HCT116 (cell line): ENCODE measurements at regions not wholly inside any gene's neighbourhood (a gene's known extent, or its start where the extent isn't known, plus 50 kb on each side); places are given as distances from the start of the nearest gene placed in this dataset.

Experiments used
- ATAC-seq: fragments of 200-7000 bp; cut with Tn5 transposase; 2 replicates; pipeline ENCODE4 v1.9.1; 2020; ENCODE audit warnings: mild to moderate bottlenecking, moderate library complexity
- BruUV-seq: library from RNA; stranded (reverse); fragments of 400-500 nt; replicated peaks from 2 replicates; lab custom pipeline; 2021; lab: Mats Ljungman, UMichigan
- CTCF ChIA-PET: fragments of 300-600 bp; sonication (Branson Sonifier 250); formaldehyde crosslinking; loops from one replicate; lab custom pipeline; 2021; ENCODE audit warnings: antibody characterized with exemption; lab: Charles Lee
- POLR2A ChIA-PET: fragments of 300-600, 350-600 bp; sonication (Branson Sonifier 250); formaldehyde crosslinking; loops from one replicate; lab custom pipeline; 2021; ENCODE audit warnings: antibody characterized with exemption; lab: Charles Lee
- RAD21 ChIA-PET, 2 experiments: fragments of 300-600 bp; sonication (Branson Sonifier 250); formaldehyde crosslinking; loops; one replicate each; lab custom pipeline; 2023; ENCODE audit warnings: low total read pairs in 2 of 2; ENCODE audit not compliant: uncharacterized antibody in 2 of 2, unreplicated experiment in 2 of 2, low non-redundant PET in 1 of 2; lab: Charles Lee
- DNase-seq: peaks from one replicate; pipeline ENCODE4 v3.0.0-alpha.2; 2010; ENCODE audit warnings: low read depth, low spot score
- H2AFZ ChIP-seq: fragments of 200-600 bp; shearing (Covaris generic), sonication (generic); 2 replicates; pipeline ENCODE4 v1.6.1; 2017; ENCODE audit warnings: low read depth, mixed run types, mixed read lengths, antibody characterized with exemption, low read length; ENCODE audit not compliant: poor library complexity, severe bottlenecking
- H3K27ac ChIP-seq: 2 replicates; pipeline ENCODE4 v1.5.1; 2012; ENCODE audit warnings: low read depth, low read length
- H3K27me3 ChIP-seq: fragments of 200-600 bp; sonication (generic); 2 replicates; pipeline ENCODE4 v1.6.1; 2016; ENCODE audit warnings: mixed run types, low read length, mixed read lengths; ENCODE audit not compliant: insufficient read depth
- H3K36me3 ChIP-seq, 2 experiments: fragments of 200-500 bp in 1 of 2; fragments of 200-600 bp in 1 of 2; sonication (Bioruptor generic) in 1 of 2; sonication (generic) in 1 of 2; 2 replicates each; pipeline versions ENCODE4 v1.5.1 to v1.6.1; 2014 to 2016; ENCODE audit warnings: low read length in 2 of 2, inconsistent platforms in 1 of 2, mixed read lengths in 1 of 2, mixed run types in 1 of 2; ENCODE audit not compliant: insufficient read depth in 2 of 2, control insufficient read depth in 1 of 2
- H3K4me1 ChIP-seq, 2 experiments: fragments of 200-600 bp in 1 of 2; sonication (generic) in 1 of 2; 2 replicates each; pipeline versions ENCODE4 v1.5.1 to v1.6.1; 2012 to 2017; ENCODE audit warnings: low read length in 2 of 2, inconsistent platforms in 1 of 2, mild to moderate bottlenecking in 1 of 2, mixed read lengths in 1 of 2, mixed run types in 1 of 2, moderate library complexity in 1 of 2; ENCODE audit not compliant: insufficient read depth in 2 of 2, control insufficient read depth in 1 of 2
- H3K4me2 ChIP-seq: fragments of 200-600 bp; sonication (generic); 2 replicates; pipeline ENCODE4 v1.6.1; 2017; ENCODE audit warnings: mixed run types, low read length, mixed read lengths
- H3K4me3 ChIP-seq, 2 experiments: fragments of 200-600 bp in 1 of 2; sonication (generic) in 1 of 2; replicated peaks in 1 of 2; 2 replicates each; pipeline ENCODE4 v1.5.1; 2011 to 2016; ENCODE audit warnings: low read length in 2 of 2, control low read depth in 1 of 2, low read depth in 1 of 2, mild to moderate bottlenecking in 1 of 2, mixed read lengths in 1 of 2, mixed run types in 1 of 2
- H3K79me2 ChIP-seq: fragments of 200-600 bp; sonication (generic); 2 replicates; pipeline ENCODE4 v1.6.1; 2017; ENCODE audit warnings: mild to moderate bottlenecking, mixed run types, low read length, moderate library complexity, mixed read lengths; ENCODE audit not compliant: insufficient read depth
- H3K9ac ChIP-seq: fragments of 200-600 bp; sonication (generic); 2 replicates; pipeline ENCODE4 v1.6.1; 2016; ENCODE audit warnings: low read length, mixed read lengths
- H3K9me2 ChIP-seq: fragments of 200-600 bp; sonication (generic), shearing (Covaris generic); 2 replicates; pipeline ENCODE4 v1.6.1; 2017; ENCODE audit warnings: mixed run types, mild to moderate bottlenecking, moderate library complexity; ENCODE audit not compliant: insufficient read depth
- H3K9me3 ChIP-seq, 2 experiments: fragments of 200-500 bp in 1 of 2; fragments of 200-600 bp in 1 of 2; sonication (Bioruptor generic) in 1 of 2; sonication (generic) in 1 of 2; 2 replicates each; pipeline ENCODE4 v1.6.1; 2014 to 2017; ENCODE audit warnings: low read length in 2 of 2, mixed read lengths in 2 of 2, inconsistent platforms in 1 of 2, low read depth in 1 of 2, mild to moderate bottlenecking in 1 of 2, mixed run types in 1 of 2, moderate library complexity in 1 of 2; ENCODE audit not compliant: control insufficient read depth in 1 of 2, insufficient read depth in 1 of 2
- H4K20me1 ChIP-seq: fragments of 200-600 bp; sonication (generic), shearing (Covaris generic); 2 replicates; pipeline ENCODE4 v1.6.1; 2017; ENCODE audit warnings: mixed run types, mild to moderate bottlenecking, moderate library complexity; ENCODE audit not compliant: insufficient read depth
- ATF3 ChIP-seq: IDR thresholded peaks from 2 replicates; pipeline ENCODE4 v1.6.1; 2012
- CBX3 ChIP-seq: IDR thresholded peaks from 2 replicates; pipeline ENCODE4 v1.6.1; 2012; ENCODE audit warnings: low read depth
- CEBPB ChIP-seq: IDR thresholded peaks from 2 replicates; pipeline ENCODE4 v1.6.1; 2012; ENCODE audit warnings: low read depth
- ELF1 ChIP-seq: IDR thresholded peaks from 2 replicates; pipeline ENCODE4 v1.6.1; 2012; ENCODE audit warnings: low read depth, borderline replicate concordance
- EZH2 ChIP-seq: fragments of 200-600 bp; sonication (generic); IDR thresholded peaks from 2 replicates; pipeline ENCODE4 v1.6.1; 2017; ENCODE audit warnings: antibody characterized with exemption, mixed run types
- FOSL1 ChIP-seq: IDR thresholded peaks from 2 replicates; pipeline ENCODE4 v1.6.1; 2012; ENCODE audit warnings: low read depth
- JUND ChIP-seq: IDR thresholded peaks from 2 replicates; pipeline ENCODE4 v1.6.1; 2012
- POLR2A ChIP-seq: IDR thresholded peaks from 2 replicates; pipeline ENCODE4 v1.7.0; 2011; ENCODE audit warnings: borderline replicate concordance; ENCODE audit not compliant: insufficient read depth, insufficient read length; ENCODE audit errors: extremely low read depth
- POLR2AphosphoS5 ChIP-seq: IDR thresholded peaks from 2 replicates; pipeline ENCODE4 v1.6.1; 2011; ENCODE audit warnings: mild to moderate bottlenecking, low read depth, low read length, moderate library complexity
- RAD21 ChIP-seq: IDR thresholded peaks from 2 replicates; pipeline ENCODE4 v1.6.1; 2012; ENCODE audit warnings: low read depth, mild to moderate bottlenecking
- REST ChIP-seq: IDR thresholded peaks from 2 replicates; pipeline ENCODE4 v1.6.1; 2012; ENCODE audit warnings: low read depth
- SP1 ChIP-seq: IDR thresholded peaks from 2 replicates; pipeline ENCODE4 v1.6.1; 2012; ENCODE audit warnings: low read depth
- SRF ChIP-seq: IDR thresholded peaks from 2 replicates; pipeline ENCODE4 v1.6.1; 2012; ENCODE audit warnings: low read depth
- TCF7L2 ChIP-seq: IDR thresholded peaks from 2 replicates; pipeline ENCODE4 v1.7.0; 2011; ENCODE audit warnings: borderline replicate concordance, inconsistent platforms; ENCODE audit not compliant: insufficient read depth, insufficient read length; ENCODE audit errors: extremely low read depth
- ZBTB33 ChIP-seq: IDR thresholded peaks from 2 replicates; pipeline ENCODE4 v1.6.1; 2011; ENCODE audit warnings: mild to moderate bottlenecking, low read length, moderate library complexity; ENCODE audit not compliant: insufficient replicate concordance; ENCODE audit errors: extremely low read depth
- ZNF274 ChIP-seq: fragments of 200-500 bp; sonication (Bioruptor generic); IDR thresholded peaks from 2 replicates; pipeline ENCODE4 v1.6.1; 2014; ENCODE audit warnings: mild to moderate bottlenecking, low read depth, low read length, inconsistent platforms
- intact Hi-C: fragments of 100-400 bp; cut with micrococcal nuclease; formaldehyde crosslinking; loops from 2 replicates; pipeline ENCODE4 v1.10.0; 2022
- TF ChIP-seq, protein P1 (sequence below), 3 experiments: fragments of 200-600 bp in 1 of 3; sonication (generic) in 1 of 3; IDR thresholded peaks in 2 of 3; conservative IDR thresholded peaks in 1 of 3; 2 replicates each; pipeline ENCODE4 v1.5.1; 2012 to 2017; ENCODE audit warnings: low read depth in 2 of 3, low read length in 2 of 3, antibody characterized with exemption in 1 of 3, borderline replicate concordance in 1 of 3, control low read depth in 1 of 3, mild to moderate bottlenecking in 1 of 3, mixed read lengths in 1 of 3, mixed run types in 1 of 3, moderate library complexity in 1 of 3; ENCODE audit not compliant: insufficient read depth in 1 of 3
- TF ChIP-seq, protein P2 (sequence below): IDR thresholded peaks from 2 replicates; pipeline ENCODE4 v1.6.1; 2012

- intact Hi-C loops = no loop called here
- H3K4me3 ChIP-seq = no peak overlapping the region
- ChIA-PET POLR2A (no interaction called here), RAD21 (no interaction called here), CTCF (no interaction called here)
- BruUV-seq = no TSS peak
- H3K27ac ChIP-seq = no peak overlapping the region
- H3K27me3 ChIP-seq = no peaks in the 10 kb centered on the region
- no peaks in the 10 kb centered on the region for H3K9me3 ChIP-seq
- H3K9ac ChIP-seq = no peak overlapping the region
- H3K79me2 ChIP-seq = no peaks in the 10 kb centered on the region
- peaks cover 6 to 17% of the 10 kb centered on the region in 2 experiments; a peak in 3 of 4 replicates for H3K4me1 ChIP-seq
- ATAC-seq (no peak), DNase-seq (no peak)
- H3K4me2 ChIP-seq = no peak overlapping the region
- H2AFZ ChIP-seq = no peak overlapping the region
- H3K9me2 ChIP-seq = no peaks in the 10 kb centered on the region
- H3K36me3 ChIP-seq = no peaks in the 10 kb centered on the region
- H4K20me1 ChIP-seq = no peaks in the 10 kb centered on the region
- no peak for TF ChIP-seq TCF7L2
- TF ChIP-seq SRF = no peak
- no peak for TF ChIP-seq ELF1
- TF ChIP-seq SP1 = no peak
- TF ChIP-seq ZBTB33 = no peak
- TF ChIP-seq, protein P1, sequence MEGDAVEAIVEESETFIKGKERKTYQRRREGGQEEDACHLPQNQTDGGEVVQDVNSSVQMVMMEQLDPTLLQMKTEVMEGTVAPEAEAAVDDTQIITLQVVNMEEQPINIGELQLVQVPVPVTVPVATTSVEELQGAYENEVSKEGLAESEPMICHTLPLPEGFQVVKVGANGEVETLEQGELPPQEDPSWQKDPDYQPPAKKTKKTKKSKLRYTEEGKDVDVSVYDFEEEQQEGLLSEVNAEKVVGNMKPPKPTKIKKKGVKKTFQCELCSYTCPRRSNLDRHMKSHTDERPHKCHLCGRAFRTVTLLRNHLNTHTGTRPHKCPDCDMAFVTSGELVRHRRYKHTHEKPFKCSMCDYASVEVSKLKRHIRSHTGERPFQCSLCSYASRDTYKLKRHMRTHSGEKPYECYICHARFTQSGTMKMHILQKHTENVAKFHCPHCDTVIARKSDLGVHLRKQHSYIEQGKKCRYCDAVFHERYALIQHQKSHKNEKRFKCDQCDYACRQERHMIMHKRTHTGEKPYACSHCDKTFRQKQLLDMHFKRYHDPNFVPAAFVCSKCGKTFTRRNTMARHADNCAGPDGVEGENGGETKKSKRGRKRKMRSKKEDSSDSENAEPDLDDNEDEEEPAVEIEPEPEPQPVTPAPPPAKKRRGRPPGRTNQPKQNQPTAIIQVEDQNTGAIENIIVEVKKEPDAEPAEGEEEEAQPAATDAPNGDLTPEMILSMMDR (IDR thresholded peaks at IDR 0.05 in 2 of 3, conservative IDR thresholded peaks at IDR 0.05 in 1 of 3; ENCODE audit: borderline replicate concordance in 1 of 3, insufficient read depth in 1 of 3, low read depth in 2 of 3, low read length in 2 of 3) = no peak
- no peak for TF ChIP-seq JUND
- no peak for TF ChIP-seq POLR2A
- no peak for TF ChIP-seq ATF3
- TF ChIP-seq ZNF274 = no peak
- no peak for TF ChIP-seq FOSL1
- TF ChIP-seq CBX3 = no peak
- no peak for TF ChIP-seq POLR2AphosphoS5
- TF ChIP-seq EZH2 = no peak
- TF ChIP-seq, protein P2, sequence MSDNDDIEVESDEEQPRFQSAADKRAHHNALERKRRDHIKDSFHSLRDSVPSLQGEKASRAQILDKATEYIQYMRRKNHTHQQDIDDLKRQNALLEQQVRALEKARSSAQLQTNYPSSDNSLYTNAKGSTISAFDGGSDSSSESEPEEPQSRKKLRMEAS = no peak
- no peak for TF ChIP-seq RAD21
- TF ChIP-seq CEBPB = no peak
- no peak for TF ChIP-seq REST
Observed at GRCh38 chr1:9427388-9427787, 111.9 kb upstream of the SLC25A33 start.
